ENCODE measurements at regions not wholly inside any gene's neighbourhood (a gene's known extent, or its start where the extent isn't known, plus 50 kb on each side); places are given as distances from the start of the nearest gene placed in this dataset.

GRCh38 chr4:110900213-110900769 lies 277.4 kb upstream of the PITX2 start:
- DNase-seq: no peak

- DNase-seq: no peak
Measured at GRCh38 chr4:110902500-110902899, 279.6 kb upstream of the PITX2 start.

- no peak for DNase-seq
Measured at GRCh38 chr4:110904435-110905065, 281.7 kb upstream of the PITX2 start.

DNA sequence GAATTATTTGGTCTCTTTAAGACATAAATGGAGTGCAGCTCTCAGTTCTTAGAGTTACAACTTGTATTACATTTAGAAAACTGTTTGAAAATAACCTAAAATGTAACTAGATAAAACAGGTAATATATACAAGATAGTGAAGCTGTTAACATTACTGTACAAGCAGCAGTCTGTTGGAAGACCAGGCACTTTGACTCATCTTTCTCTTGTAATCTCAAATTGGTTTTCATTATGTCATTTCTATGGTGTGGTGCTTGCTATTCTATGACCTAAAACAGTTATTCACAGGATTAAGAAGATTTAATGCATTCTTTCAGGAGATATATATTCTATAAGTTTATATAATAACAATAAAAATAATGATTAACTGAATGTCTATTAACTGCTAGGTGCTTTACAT lies 282.5 kb upstream of the PITX2 start:
- no peak for DNase-seq

DNA sequence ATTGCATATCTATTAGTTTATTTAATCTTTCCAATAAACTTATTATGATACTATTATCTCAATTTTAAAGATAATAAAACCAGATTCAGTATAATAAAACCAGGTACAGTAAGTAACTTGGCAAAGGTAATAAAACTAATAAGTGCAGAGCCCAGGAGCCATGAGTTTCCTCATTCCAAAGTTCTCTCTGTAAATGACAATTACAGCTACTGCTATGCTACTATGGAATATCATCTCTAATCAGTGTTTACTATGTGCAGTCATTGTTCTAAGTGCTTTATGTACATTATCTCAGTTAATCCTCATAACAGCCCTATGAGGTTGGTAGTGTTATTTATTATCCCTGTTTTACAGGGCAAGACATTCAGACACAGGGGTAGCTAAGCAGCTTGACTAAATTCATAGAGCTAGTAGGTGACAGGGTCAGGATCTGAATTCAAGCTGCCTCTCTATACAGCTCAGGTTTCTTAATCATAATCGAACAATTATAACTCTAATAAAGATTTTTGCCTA lies 285.0 kb upstream of the PITX2 start:
- DNase-seq: no peak

- no peak for DNase-seq
Measured at GRCh38 chr4:110914791-110915190, 291.9 kb upstream of the PITX2 start.

DNA sequence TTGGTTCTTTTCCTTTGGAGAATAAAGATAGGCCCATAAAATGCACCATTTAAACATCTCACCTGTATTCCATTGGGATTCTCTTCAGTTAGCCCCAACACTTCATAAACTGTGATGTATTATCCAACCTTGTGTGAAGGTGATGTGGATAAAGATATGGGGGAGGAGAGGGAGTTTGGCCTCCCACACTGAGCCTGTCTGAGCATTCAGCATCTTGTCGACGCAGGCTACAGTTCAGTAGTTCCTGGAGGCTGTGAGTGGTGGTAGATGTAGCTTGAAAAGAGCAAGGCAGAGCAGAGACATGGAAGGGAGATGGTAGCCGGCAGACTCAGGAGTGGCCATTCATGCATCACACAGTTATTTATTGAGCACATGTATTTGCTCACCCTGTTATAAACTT lies 292.4 kb upstream of the PITX2 start:
- DNase-seq: no peak

GRCh38 chr4:110916505-110916904 lies 293.6 kb upstream of the PITX2 start:
- DNase-seq: no peak

DNA sequence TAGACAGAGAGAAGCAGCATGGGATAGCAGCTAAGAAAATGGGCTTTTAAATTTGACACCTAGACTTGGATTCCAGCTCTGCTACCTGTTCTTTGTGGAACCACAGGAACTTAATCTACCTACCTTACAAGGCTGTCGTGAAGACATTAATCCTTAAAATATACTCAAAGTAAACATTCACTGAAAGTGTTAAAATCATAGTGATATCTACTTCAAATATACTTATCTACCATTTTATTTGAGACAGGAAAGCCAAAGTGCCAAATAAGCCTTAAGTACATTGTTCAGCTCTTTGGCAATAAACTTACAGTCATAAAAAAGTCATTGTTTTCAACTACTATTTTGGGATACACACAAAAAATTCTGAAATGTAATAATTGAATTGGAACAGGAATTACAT lies 295.0 kb upstream of the PITX2 start:
- DNase-seq: no peak

- DNase-seq: no peak
Measured at GRCh38 chr4:110920990-110921389, 298.1 kb upstream of the PITX2 start.

- no peak for DNase-seq
Measured at GRCh38 chr4:110924761-110925160, 301.9 kb upstream of the PITX2 start.

DNA sequence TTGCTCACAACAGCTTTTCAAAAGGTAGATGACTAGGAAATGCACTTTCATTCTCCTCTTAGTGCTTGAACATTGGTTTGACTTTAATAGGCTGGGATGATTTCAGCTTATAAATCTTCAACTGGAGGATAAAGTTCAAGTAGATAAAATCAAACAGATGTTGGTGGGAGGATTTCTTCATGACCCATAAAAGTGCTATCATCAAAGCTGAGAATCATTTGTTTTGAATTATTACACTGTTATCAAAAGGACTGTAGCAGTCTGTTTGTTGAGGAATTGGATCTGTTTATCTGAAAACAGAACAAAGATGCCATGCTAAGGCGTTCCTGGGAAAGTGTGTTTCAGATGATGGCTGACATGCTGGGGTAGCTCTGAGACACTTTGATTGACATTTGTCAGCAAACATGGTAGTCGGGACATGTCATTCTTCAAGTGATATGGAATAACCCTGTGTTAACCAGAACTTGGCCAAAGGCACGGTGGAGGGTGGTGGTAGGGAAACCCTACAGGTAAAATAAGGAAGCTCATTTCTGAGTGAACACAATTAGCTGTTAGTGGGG lies 304.0 kb upstream of the PITX2 start:
- DNase-seq: no peak

- no peak for DNase-seq
Measured at GRCh38 chr4:110933341-110933740, 310.5 kb upstream of the PITX2 start.

- DNase-seq: no peak
Measured at GRCh38 chr4:110944501-110944900, 321.6 kb upstream of the PITX2 start.

DNA sequence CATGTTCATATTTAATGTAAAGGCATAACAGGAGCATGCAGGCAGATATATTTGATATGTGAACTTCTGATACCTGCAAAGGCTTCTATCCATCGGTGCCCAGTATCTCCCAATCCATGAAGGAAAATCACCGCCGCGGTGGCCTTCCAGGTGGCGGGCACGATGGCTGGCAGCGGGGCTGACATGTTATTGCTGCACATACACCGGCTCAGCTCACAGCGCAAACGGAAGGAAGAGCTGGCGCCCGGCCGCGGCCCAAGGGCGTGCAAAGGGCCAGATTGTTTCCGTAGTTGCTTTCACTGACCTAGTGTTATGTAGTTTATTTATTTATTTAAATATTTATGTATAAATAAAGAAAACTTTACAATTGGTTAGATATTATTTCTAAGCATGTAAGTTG lies 322.7 kb upstream of the PITX2 start:
- DNase-seq: no peak

- DNase-seq: no peak
Measured at GRCh38 chr4:110949542-110949941, 326.7 kb upstream of the PITX2 start.

- DNase-seq: no peak
Measured at GRCh38 chr4:110950731-110951130, 327.9 kb upstream of the PITX2 start.

DNA sequence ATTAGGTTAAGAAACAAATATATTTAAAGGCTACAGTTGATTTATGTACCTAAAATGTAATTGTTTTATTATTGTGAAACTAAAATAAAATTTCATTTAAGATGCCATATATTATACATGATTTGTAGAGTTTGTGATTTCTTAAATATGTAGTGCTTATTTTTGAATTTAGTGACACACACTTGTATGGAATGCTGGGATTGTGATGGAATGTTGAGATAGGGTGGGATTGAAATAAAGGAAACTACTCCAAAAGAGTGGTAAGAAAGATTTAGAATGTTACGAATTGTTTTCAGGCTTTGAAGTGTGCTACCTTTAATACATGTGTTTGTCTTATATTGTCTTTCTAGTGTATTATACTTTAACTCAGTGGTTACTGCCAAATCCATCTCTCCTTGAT lies 330.3 kb upstream of the PITX2 start:
- DNase-seq: no peak

- DNase-seq: no peak
Measured at GRCh38 chr4:110953898-110954297, 331.0 kb upstream of the PITX2 start.

DNA sequence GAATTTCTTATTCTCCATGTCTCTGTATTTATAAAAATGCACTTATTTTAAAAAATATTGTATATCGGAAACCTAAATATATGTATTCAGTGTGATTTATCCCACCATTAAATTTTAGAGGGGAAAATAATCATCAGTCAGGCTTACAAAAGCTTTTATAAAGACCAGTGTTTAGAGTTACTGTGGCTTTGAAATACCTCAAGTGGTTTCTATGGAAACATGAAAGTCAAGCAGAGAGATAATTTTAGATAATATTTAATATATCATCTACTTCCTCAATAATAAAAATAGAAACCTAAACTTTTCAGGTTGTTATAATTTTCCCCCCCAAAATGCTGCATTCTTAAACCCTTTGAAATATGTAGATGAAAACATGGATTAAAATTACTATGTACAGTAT lies 332.9 kb upstream of the PITX2 start:
- DNase-seq: no peak

DNA sequence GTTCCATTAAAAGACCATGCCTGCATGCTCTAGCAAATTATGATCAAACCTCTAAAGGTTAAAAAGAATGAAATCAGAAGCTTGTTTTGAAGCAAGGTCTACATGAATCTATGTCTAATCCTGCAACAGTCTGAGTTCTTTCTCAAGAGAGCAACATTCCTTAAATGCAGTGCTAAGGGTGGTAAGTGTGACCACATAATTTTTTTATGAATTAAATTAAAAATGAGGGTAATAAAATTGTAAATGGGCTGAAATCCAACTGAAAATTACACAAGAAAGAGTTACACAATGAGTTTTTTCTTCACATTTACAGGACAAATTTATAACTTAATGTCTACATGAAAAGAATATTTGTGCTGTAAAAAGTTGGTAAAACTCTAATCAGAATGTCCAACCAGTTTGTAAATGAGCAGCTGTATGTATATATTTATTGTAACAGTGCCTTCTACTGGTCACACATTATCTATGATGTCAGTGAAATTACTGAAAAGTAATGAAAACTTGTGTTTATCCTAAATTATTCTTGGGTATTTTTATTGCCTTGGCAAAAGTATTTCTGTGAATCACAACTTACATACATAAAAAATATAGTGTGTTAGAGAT lies 336.3 kb upstream of the PITX2 start:
- DNase-seq: no peak

- no peak for DNase-seq
Measured at GRCh38 chr4:110961066-110961465, 338.2 kb upstream of the PITX2 start.

GRCh38 chr4:110962616-110963015 lies 339.7 kb upstream of the PITX2 start:
- no peak for DNase-seq

DNA sequence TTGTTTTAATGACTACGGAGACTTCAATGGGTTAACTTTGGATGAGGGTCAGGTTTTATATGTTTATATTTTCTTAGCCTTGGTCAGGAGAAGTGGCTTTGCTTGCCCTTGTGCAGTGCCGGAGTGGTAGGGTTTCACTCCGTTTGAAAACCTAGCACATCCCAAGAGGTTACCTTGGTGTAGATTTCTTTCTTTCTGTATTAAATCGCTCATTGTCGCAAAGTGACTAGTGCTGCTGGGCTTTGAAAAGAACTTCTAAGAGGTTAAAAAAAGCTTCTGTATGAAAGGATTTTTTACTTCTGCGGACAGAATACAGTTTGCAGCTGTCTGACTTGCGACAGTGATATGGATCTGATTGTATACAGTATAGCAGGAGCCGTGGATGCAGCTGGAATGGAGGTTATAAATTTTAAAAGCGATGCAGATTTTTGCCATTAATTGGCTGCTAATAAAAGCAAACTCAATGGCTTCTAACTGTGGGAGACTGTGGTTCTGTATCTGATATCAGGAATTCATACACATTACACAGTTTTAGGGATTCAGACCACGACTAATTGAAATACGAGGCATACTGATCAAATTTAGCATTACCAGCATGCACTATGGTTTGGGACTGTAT lies 340.9 kb upstream of the PITX2 start:
- DNase-seq: no peak
